K562 (cell line): ENCODE measurements at regions not wholly inside any gene's neighbourhood (a gene's known extent, or its start where the extent isn't known, plus 50 kb on each side); places are given as distances from the start of the nearest gene placed in this dataset.

Experiments
- ATAC-seq: fragments of 200-7000 bp; cut with Tn5 transposase; 3 replicates; pipeline ENCODE4 v1.9.1; 2020; ENCODE audit warnings: moderate library complexity
- BruUV-seq: library from RNA; stranded (reverse); fragments of 400-500 nt; replicated peaks from 2 replicates; lab custom pipeline; 2021; lab: Mats Ljungman, UMichigan
- CTCF ChIA-PET: fragments of 300-600 bp; formaldehyde crosslinking; extraction: SDS; loops from one replicate; lab custom pipeline; 2021; ENCODE audit warnings: low intra/inter-chr PET ratio; lab: Yijun Ruan, JAX
- POLR2A ChIA-PET: fragments of 300-600, 350-650 bp; sonication (Branson Sonifier 250); formaldehyde crosslinking; extraction: SDS; loops from one replicate; lab custom pipeline; 2021; ENCODE audit warnings: antibody characterized with exemption, inconsistent platforms; lab: Yijun Ruan, JAX
- DNase-seq, 4 experiments: peaks; one replicate each; pipeline versions ENCODE4 v3.0.0 to v3.0.0-alpha.2; 2011 to 2018; ENCODE audit warnings: low spot score in 3 of 4, mixed read lengths in 3 of 4; ENCODE audit errors: extremely low read depth in 1 of 4
- FAIRE-seq: peaks from 2 replicates; lab custom pipeline; 2011; peaks lifted over from hg19 to GRCh38; lab: Jason Lieb, UNC
- H2AFZ ChIP-seq: 2 replicates; pipeline ENCODE4 v1.6.0; 2011; ENCODE audit warnings: low read depth, low read length, control low read depth, inconsistent platforms
- H3K27ac ChIP-seq: fragments of 200-600 bp; 3 replicates; pipeline ENCODE4 v1.8.0; 2011; ENCODE audit warnings: low read depth, mild to moderate bottlenecking, control low read depth, inconsistent platforms, low read length, moderate library complexity, mixed read lengths; ENCODE audit errors: extremely low read depth
- H3K27me3 ChIP-seq, 2 experiments: fragments of 300-600 bp in 1 of 2; 2 replicates in 1 of 2; 3 replicates in 1 of 2; pipeline versions ENCODE4 v1.6.0 to v1.8.0; 2011; ENCODE audit warnings: inconsistent platforms in 2 of 2, low read length in 2 of 2, mild to moderate bottlenecking in 1 of 2, mixed read lengths in 1 of 2, moderate library complexity in 1 of 2; ENCODE audit not compliant: control insufficient read depth in 2 of 2, insufficient read depth in 2 of 2
- H3K36me3 ChIP-seq: fragments of 300-600 bp; 3 replicates; pipeline ENCODE4 v1.8.0; 2011; ENCODE audit warnings: mild to moderate bottlenecking, low read length, inconsistent platforms; ENCODE audit not compliant: control insufficient read depth, insufficient read depth
- H3K4me1 ChIP-seq, 2 experiments: fragments of 200-600 bp in 1 of 2; replicated peaks in 1 of 2; 2 replicates in 1 of 2; 3 replicates in 1 of 2; pipeline versions ENCODE4 v1.5.1 to v1.8.0; 2011; ENCODE audit warnings: inconsistent platforms in 2 of 2, low read length in 2 of 2, mild to moderate bottlenecking in 1 of 2, mixed read lengths in 1 of 2, moderate library complexity in 1 of 2; ENCODE audit not compliant: control insufficient read depth in 2 of 2, insufficient read depth in 2 of 2
- H3K4me2 ChIP-seq: 2 replicates; pipeline ENCODE4 v1.6.1; 2011; ENCODE audit warnings: low read length, control low read depth, inconsistent platforms, mixed read lengths; ENCODE audit not compliant: insufficient read depth
- H3K4me3 ChIP-seq: fragments of 200-600 bp; sonication (generic), shearing (Covaris generic); 2 replicates; pipeline ENCODE4 v1.5.1; 2016; ENCODE audit warnings: control low read depth, inconsistent platforms
- H3K79me2 ChIP-seq: fragments of 200-600 bp; 3 replicates; pipeline ENCODE4 v1.8.0; 2011; ENCODE audit warnings: low read length, inconsistent platforms; ENCODE audit not compliant: control insufficient read depth, insufficient read depth
- H3K9ac ChIP-seq, 2 experiments: 2 replicates each; pipeline versions ENCODE4 v1.6.0 to v1.6.1; 2011; ENCODE audit warnings: low read depth in 2 of 2, low read length in 2 of 2, control low read depth in 1 of 2, inconsistent platforms in 1 of 2, mild to moderate bottlenecking in 1 of 2, mixed read lengths in 1 of 2; ENCODE audit not compliant: insufficient read depth in 1 of 2
- H3K9me1 ChIP-seq: one replicate; pipeline ENCODE4 v1.6.0; 2011; ENCODE audit warnings: inconsistent platforms, mild to moderate bottlenecking, low read length, moderate library complexity; ENCODE audit not compliant: control insufficient read depth, insufficient read depth
- H3K9me3 ChIP-seq: replicated peaks from 2 replicates; pipeline ENCODE4 v1.5.1; 2011; ENCODE audit warnings: low read depth, low read length, inconsistent platforms; ENCODE audit not compliant: control insufficient read depth, insufficient read depth
- H4K20me1 ChIP-seq: replicated peaks from 2 replicates; pipeline ENCODE4 v1.6.1; 2011; ENCODE audit warnings: low read length, inconsistent platforms, mixed read lengths; ENCODE audit not compliant: control insufficient read depth, insufficient read depth
- FOXA3 ChIP-seq, 2 experiments: fragments of 450-650 bp in 1 of 2; sonication (generic) in 1 of 2; formaldehyde crosslinking; IDR thresholded peaks in 1 of 2; conservative IDR thresholded peaks in 1 of 2; 2 replicates each; pipeline versions ENCODE4 v1.4.0 to v1.8.0; 2020 to 2022; ENCODE audit warnings: mild to moderate bottlenecking in 2 of 2, missing genetic modification reagents in 1 of 2
- GABPB1 ChIP-seq: sonication (generic); formaldehyde crosslinking; IDR thresholded peaks from 2 replicates; pipeline ENCODE4 v1.8.0; 2022; ENCODE audit warnings: mild to moderate bottlenecking, missing genetic modification reagents
- PCBP2 ChIP-seq: fragments of 200-400 bp; formaldehyde crosslinking; IDR thresholded peaks from 2 replicates; pipeline ENCODE4 v1.6.1; 2018; ENCODE audit warnings: low read length, low read depth, mild to moderate bottlenecking, moderate library complexity; ENCODE audit not compliant: poor library complexity, severe bottlenecking
- SLC30A9 ChIP-seq: fragments of 250-450 bp; sonication (Bioruptor Pico); IDR thresholded peaks from 2 replicates; pipeline ENCODE4 v1.8.0; 2022; ENCODE audit warnings: mild to moderate bottlenecking, moderate library complexity
- SOX6 ChIP-seq: fragments of 450-650 bp; IDR thresholded peaks from 2 replicates; pipeline ENCODE4 v1.6.1; 2014; ENCODE audit warnings: mild to moderate bottlenecking
- SREBF1 ChIP-seq: fragments of 150-350 bp; IDR thresholded peaks from 2 replicates; pipeline ENCODE4 v1.6.1; 2014; ENCODE audit warnings: antibody characterized with exemption, low read depth, low read length, borderline replicate concordance
- ZNF431 ChIP-seq: sonication (generic); formaldehyde crosslinking; IDR thresholded peaks from 2 replicates; pipeline ENCODE4 v1.8.0; 2022; ENCODE audit warnings: mild to moderate bottlenecking, missing genetic modification reagents
- ZNF75A ChIP-seq: fragments of 450-650 bp; formaldehyde crosslinking; IDR thresholded peaks from 2 replicates; pipeline ENCODE4 v1.4.0; 2020; ENCODE audit warnings: mild to moderate bottlenecking
- WGBS: fragments of 100-300 bp; shearing (Covaris generic); methylation state at CpG from one replicate; pipeline ENCODE4 v1.1.6; 2016; ENCODE audit warnings: low coverage, mixed read lengths; ENCODE audit not compliant: insufficient coverage; ENCODE audit errors: missing lambda C conversion rate; 5-methylcytosine and 5-hydroxymethylcytosine counted together
- in situ Hi-C: fragments of 300-500 bp; cut with MboI; formaldehyde crosslinking; loops from 4 replicates; pipeline ENCODE4 v1.15.0; 2018; ENCODE audit warnings: inconsistent platforms, mixed read lengths
- intact Hi-C: fragments of 100-400 bp; cut with micrococcal nuclease; formaldehyde crosslinking; loops from 2 replicates; pipeline ENCODE4 v1.14.2; 2022
- TF ChIP-seq, protein P1 (sequence below): IDR thresholded peaks from 2 replicates; pipeline ENCODE4 v1.6.1; 2011; ENCODE audit warnings: borderline replicate concordance, low read depth, mild to moderate bottlenecking, moderate library complexity, low read length; ENCODE audit not compliant: insufficient read depth, poor library complexity, severe bottlenecking
- TF ChIP-seq, protein P2 (sequence below): fragments of 250-450 bp; sonication (Bioruptor Pico); IDR thresholded peaks from 2 replicates; pipeline ENCODE4 v1.5.0; 2021; ENCODE audit warnings: mild to moderate bottlenecking, borderline replicate concordance

DNA sequence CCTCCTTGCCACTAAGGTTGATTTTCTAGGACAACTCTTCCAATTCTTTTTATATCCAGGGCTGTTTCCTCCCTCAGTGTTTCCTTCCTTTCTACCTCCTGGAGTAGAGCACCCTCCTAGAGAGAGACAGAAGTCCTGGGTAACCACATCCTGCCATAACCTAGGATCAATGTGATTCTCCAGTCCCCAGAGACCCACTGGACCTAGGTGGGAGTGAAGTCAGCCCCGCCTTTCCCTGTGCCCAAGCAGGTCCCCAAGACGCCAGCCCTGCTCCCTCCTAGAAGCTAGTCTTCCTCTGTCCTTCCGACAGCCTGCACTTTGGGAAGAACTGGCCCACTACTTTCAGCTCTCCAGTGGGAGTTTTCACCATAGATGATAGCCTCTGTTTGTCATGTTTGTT is 166.8 kb upstream of the PLEKHG7 start:
- TF ChIP-seq SLC30A9 (CRISPR knock-in tag) = no peak
- no peak for TF ChIP-seq SOX6
- no peak for TF ChIP-seq FOXA3 (CRISPR knock-in tag; conservative IDR thresholded peaks at IDR 0.05 in 1 of 2, IDR thresholded peaks at IDR 0.05 in 1 of 2)
- TF ChIP-seq GABPB1 (CRISPR knock-in tag) = no peak
- ATAC-seq = no peak
- H4K20me1 ChIP-seq = no peaks in the 10 kb centered on the region
- no peaks in the 10 kb centered on the region for H3K9me3 ChIP-seq
- H3K79me2 ChIP-seq = no peaks in the 10 kb centered on the region
- no peak overlapping the region for H3K4me3 ChIP-seq
- intact Hi-C loops (no loop called here), in situ Hi-C loops (no loop called here)
- 31% methylated on average over 3 of the region's 3 CpGs for WGBS
- DNase-seq = no peak
- no peaks in the 10 kb centered on the region for H3K36me3 ChIP-seq
- POLR2A ChIA-PET = no interaction called here
- no peak overlapping the region for H3K9ac ChIP-seq
- H3K27me3 ChIP-seq = no peaks in the 10 kb centered on the region
- FAIRE-seq = no peak
- no peaks in the 10 kb centered on the region for H3K9me1 ChIP-seq
- CTCF ChIA-PET = no interaction called here
- BruUV-seq = no TSS peak
- no peak overlapping the region for H2AFZ ChIP-seq
- peaks cover 0 to 12% of the 10 kb centered on the region in 2 experiments; a peak in 1 of 5 replicates for H3K4me1 ChIP-seq
- no peak overlapping the region for H3K4me2 ChIP-seq
- no peak overlapping the region for H3K27ac ChIP-seq

DNA sequence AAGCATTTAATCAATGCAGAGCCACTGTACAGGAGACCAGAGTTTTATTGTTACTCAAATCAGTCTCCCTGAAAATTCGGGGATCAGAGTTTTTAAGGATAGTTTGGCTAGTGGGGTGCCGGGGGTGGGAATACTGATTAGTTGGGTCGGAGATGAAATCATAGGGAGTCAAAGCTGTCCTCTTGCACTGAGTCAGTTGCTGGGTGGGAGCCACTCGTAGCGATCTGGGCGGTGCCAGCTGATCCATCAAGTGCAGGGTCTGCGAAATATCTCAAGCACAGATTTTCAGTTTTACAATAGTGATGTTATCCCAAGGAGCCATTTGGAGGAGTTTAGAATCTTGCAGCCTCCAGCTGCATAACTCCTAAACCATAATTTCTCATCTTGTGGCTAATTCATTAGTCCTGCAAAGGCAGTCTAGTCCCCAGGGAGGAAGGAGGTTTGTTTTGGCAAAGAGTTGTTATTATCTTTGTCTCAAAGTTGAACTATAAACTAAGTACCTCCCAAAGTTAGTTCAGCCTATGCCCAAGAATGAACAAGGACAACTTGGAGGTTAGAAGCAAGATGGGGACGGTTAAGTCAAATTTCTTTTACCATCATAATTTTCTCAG is 169.4 kb upstream of the PLEKHG7 start:
- in situ Hi-C loops (no loop called here), intact Hi-C loops (no loop called here)
- Histone ChIP-seq H3K36me3 (no peaks in the 10 kb centered on the region), H3K4me2 (no peak overlapping the region), H3K9ac (no peak overlapping the region), H2AFZ (no peak overlapping the region), H3K9me3 (no peaks in the 10 kb centered on the region), H3K27me3 (no peaks in the 10 kb centered on the region), H3K4me3 (no peak overlapping the region), H3K27ac (no peak overlapping the region), H4K20me1 (no peaks in the 10 kb centered on the region), H3K79me2 (no peaks in the 10 kb centered on the region), H3K9me1 (no peaks in the 10 kb centered on the region), H3K4me1 (no peaks in the 10 kb centered on the region; a peak in 1 of 5 replicates)
- no TSS peak for BruUV-seq
- DNase-seq (no peak), ATAC-seq (no peak), FAIRE-seq (peak; percentile 54)
- CTCF ChIA-PET = no interaction called here
- POLR2A ChIA-PET = no interaction called here
- WGBS = 42% methylated on average over 8 of the region's 8 CpGs
- TF ChIP-seq ZNF75A (CRISPR knock-in tag) = no peak
- TF ChIP-seq, protein P1, sequence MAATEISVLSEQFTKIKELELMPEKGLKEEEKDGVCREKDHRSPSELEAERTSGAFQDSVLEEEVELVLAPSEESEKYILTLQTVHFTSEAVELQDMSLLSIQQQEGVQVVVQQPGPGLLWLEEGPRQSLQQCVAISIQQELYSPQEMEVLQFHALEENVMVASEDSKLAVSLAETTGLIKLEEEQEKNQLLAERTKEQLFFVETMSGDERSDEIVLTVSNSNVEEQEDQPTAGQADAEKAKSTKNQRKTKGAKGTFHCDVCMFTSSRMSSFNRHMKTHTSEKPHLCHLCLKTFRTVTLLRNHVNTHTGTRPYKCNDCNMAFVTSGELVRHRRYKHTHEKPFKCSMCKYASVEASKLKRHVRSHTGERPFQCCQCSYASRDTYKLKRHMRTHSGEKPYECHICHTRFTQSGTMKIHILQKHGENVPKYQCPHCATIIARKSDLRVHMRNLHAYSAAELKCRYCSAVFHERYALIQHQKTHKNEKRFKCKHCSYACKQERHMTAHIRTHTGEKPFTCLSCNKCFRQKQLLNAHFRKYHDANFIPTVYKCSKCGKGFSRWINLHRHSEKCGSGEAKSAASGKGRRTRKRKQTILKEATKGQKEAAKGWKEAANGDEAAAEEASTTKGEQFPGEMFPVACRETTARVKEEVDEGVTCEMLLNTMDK = no peak
- no peak for TF ChIP-seq PCBP2
- no peak for TF ChIP-seq SREBF1
- no peak for TF ChIP-seq ZNF431 (CRISPR knock-in tag)
- TF ChIP-seq, protein P2, sequence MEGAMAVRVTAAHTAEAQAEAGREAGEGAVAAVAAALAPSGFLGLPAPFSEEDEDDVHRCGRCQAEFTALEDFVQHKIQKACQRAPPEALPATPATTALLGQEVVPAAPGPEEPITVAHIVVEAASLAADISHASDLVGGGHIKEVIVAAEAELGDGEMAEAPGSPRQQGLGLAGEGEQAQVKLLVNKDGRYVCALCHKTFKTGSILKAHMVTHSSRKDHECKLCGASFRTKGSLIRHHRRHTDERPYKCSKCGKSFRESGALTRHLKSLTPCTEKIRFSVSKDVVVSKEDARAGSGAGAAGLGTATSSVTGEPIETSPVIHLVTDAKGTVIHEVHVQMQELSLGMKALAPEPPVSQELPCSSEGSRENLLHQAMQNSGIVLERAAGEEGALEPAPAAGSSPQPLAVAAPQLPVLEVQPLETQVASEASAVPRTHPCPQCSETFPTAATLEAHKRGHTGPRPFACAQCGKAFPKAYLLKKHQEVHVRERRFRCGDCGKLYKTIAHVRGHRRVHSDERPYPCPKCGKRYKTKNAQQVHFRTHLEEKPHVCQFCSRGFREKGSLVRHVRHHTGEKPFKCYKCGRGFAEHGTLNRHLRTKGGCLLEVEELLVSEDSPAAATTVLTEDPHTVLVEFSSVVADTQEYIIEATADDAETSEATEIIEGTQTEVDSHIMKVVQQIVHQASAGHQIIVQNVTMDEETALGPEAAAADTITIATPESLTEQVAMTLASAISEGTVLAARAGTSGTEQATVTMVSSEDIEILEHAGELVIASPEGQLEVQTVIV (CRISPR knock-in tag) = no peak
